Vagina (tissue), 2 donors: ENCODE measurements at regions not wholly inside any gene's neighbourhood (a gene's known extent, or its start where the extent isn't known, plus 50 kb on each side); places are given as distances from the start of the nearest gene placed in this dataset.

Experiments used
- DNase-seq, 2 donors: peaks; one replicate each; pipeline ENCODE4 v3.0.0-alpha.2; 2017; ENCODE audit errors: extremely low spot score in 2 of 2
- H3K27ac ChIP-seq: fragments of 200-600 bp; sonication (generic); one replicate; pipeline ENCODE4 v1.5.1; 2019
- H3K27me3 ChIP-seq: fragments of 200-600 bp; sonication (generic); one replicate; pipeline ENCODE4 v1.5.1; 2019
- H3K36me3 ChIP-seq, 2 donors: fragments of 200-600 bp; sonication (generic); one replicate each; pipeline ENCODE4 v1.5.1; 2017 to 2019
- H3K4me1 ChIP-seq: fragments of 200-600 bp; sonication (generic); one replicate; pipeline ENCODE4 v1.5.1; 2019
- H3K4me3 ChIP-seq, 2 donors: fragments of 200-600 bp; sonication (generic); 1 replicate in 1 of 2; 2 replicates in 1 of 2; pipeline ENCODE4 v1.5.1; 2016 to 2019
- H3K9me3 ChIP-seq: fragments of 200-600 bp; sonication (generic); one replicate; pipeline ENCODE4 v1.5.1; 2019
- POLR2A ChIP-seq, 2 donors: fragments of 450-650 bp; IDR thresholded peaks; one replicate each; pipeline ENCODE4 v1.6.1; 2017; ENCODE audit warnings: antibody characterized with exemption in 2 of 2, mild to moderate bottlenecking in 2 of 2, moderate library complexity in 2 of 2
- POLR2AphosphoS5 ChIP-seq, 2 donors: sonication (generic); formaldehyde crosslinking; IDR thresholded peaks; one replicate each; pipeline ENCODE4 v1.9.0; 2017; ENCODE audit warnings: antibody characterized with exemption in 2 of 2, mild to moderate bottlenecking in 2 of 2, low read depth in 1 of 2; ENCODE audit not compliant: insufficient read depth in 1 of 2
- intact Hi-C: fragments of 100-400 bp; cut with DNase I; formaldehyde crosslinking; loops from one replicate; pipeline ENCODE4 v1.15.1; 2023
- TF ChIP-seq, protein P1 (sequence below), 3 experiments: fragments of 450-650 bp in 2 of 3; fragments of 200-600 bp in 1 of 3; sonication (generic) in 1 of 3; IDR thresholded peaks; one replicate each; pipeline ENCODE4 v1.5.1; 2017 to 2019; ENCODE audit warnings: antibody characterized with exemption in 3 of 3, mild to moderate bottlenecking in 2 of 3, moderate library complexity in 2 of 3

DNA sequence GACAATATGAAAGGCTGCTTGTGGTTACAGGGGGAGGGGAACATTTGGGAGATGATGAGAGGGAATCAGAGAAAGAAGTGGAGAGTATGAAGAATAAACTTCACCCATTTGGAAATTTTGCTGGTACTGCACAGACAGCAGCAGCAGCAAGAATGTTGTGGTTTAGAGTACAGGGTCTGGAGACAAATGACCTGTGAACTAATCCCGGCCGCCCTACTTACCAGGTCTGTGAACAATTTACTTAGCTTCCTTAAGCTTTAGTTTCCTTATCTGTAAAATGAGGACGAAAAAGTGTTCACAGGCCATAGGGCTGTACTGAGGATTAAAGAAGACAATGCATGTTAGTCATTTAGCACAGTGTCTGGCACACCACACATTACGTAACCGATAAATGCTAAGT lies 685.4 kb upstream of the CELF4 start:
- H3K27me3 ChIP-seq = no peaks in the 10 kb centered on the region
- H3K36me3 ChIP-seq = no peaks in the 10 kb centered on the region
- no peak overlapping the region for H3K27ac ChIP-seq
- no peaks in the 10 kb centered on the region for H3K9me3 ChIP-seq
- no peak for DNase-seq
- H3K4me3 ChIP-seq = no peak overlapping the region
- intact Hi-C loops = no loop called here
- no peaks in the 10 kb centered on the region for H3K4me1 ChIP-seq
- TF ChIP-seq POLR2A (IDR thresholded peaks at IDR 0.05) = no peak
- TF ChIP-seq, protein P1, sequence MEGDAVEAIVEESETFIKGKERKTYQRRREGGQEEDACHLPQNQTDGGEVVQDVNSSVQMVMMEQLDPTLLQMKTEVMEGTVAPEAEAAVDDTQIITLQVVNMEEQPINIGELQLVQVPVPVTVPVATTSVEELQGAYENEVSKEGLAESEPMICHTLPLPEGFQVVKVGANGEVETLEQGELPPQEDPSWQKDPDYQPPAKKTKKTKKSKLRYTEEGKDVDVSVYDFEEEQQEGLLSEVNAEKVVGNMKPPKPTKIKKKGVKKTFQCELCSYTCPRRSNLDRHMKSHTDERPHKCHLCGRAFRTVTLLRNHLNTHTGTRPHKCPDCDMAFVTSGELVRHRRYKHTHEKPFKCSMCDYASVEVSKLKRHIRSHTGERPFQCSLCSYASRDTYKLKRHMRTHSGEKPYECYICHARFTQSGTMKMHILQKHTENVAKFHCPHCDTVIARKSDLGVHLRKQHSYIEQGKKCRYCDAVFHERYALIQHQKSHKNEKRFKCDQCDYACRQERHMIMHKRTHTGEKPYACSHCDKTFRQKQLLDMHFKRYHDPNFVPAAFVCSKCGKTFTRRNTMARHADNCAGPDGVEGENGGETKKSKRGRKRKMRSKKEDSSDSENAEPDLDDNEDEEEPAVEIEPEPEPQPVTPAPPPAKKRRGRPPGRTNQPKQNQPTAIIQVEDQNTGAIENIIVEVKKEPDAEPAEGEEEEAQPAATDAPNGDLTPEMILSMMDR (IDR thresholded peaks at IDR 0.05) = no peak
- no peak for TF ChIP-seq POLR2AphosphoS5 (IDR thresholded peaks at IDR 0.05; ENCODE audit: insufficient read depth in 1 of 2, low read depth in 1 of 2)

- Histone ChIP-seq H3K9me3 (no peaks in the 10 kb centered on the region), H3K4me3 (no peak overlapping the region), H3K27ac (no peak overlapping the region), H3K4me1 (no peaks in the 10 kb centered on the region), H3K36me3 (no peaks in the 10 kb centered on the region), H3K27me3 (no peaks in the 10 kb centered on the region)
- no peak for DNase-seq
- intact Hi-C loops = no loop called here
- TF ChIP-seq, protein P1 (IDR thresholded peaks at IDR 0.05) = no peak
- no peak for TF ChIP-seq POLR2AphosphoS5 (IDR thresholded peaks at IDR 0.05; ENCODE audit: insufficient read depth in 1 of 2, low read depth in 1 of 2)
- no peak for TF ChIP-seq POLR2A (IDR thresholded peaks at IDR 0.05)
Measured at GRCh38 chr18:38244480-38244879, 678.9 kb upstream of the CELF4 start.

DNA sequence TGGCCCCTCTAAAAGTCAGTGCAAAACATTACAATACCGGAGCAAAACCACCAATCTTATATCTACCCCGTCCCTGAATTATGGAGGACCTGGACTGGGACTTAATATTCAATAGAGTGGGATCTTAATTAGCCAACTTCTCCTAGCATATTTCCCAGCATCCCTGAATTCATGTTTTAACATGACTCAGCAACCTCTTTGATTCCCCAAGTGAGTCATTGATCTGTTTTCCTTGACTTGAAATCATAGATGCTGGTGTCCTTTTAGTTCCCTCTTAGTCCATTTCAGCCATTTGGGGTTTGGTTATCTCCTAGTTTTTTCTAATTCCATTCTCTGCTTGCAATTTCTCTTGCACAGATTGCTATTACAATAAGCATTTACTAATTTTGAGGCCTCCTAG lies 677.7 kb upstream of the CELF4 start:
- no peaks in the 10 kb centered on the region for H3K36me3 ChIP-seq
- H3K4me3 ChIP-seq = no peak overlapping the region
- no peak for DNase-seq
- no peak overlapping the region for H3K27ac ChIP-seq
- TF ChIP-seq, protein P1 (IDR thresholded peaks at IDR 0.05) = no peak
- no peak for TF ChIP-seq POLR2A (IDR thresholded peaks at IDR 0.05)
- no peak for TF ChIP-seq POLR2AphosphoS5 (IDR thresholded peaks at IDR 0.05; ENCODE audit: insufficient read depth in 1 of 2, low read depth in 1 of 2)
- no peaks in the 10 kb centered on the region for H3K4me1 ChIP-seq
- no peaks in the 10 kb centered on the region for H3K9me3 ChIP-seq
- intact Hi-C loops = no loop called here
- no peaks in the 10 kb centered on the region for H3K27me3 ChIP-seq

DNA sequence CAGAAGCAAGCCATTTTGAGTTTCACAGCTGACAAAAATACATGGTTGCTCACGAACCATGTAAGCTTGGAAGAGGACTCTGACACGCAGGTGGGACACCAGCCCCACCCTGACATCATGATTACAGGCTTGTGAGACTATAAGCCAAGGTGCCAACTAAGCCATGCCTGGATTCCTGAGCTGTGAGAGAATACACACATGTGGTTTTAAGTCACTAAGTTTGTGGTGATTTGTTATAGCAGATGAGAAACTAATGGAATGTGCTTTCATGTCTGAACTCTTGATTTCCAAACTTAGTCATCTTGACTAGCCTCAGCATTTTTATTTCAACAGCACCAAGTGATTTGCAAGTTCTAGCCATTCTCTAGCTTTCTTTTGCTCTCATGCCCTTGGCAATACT lies 676.1 kb upstream of the CELF4 start:
- TF ChIP-seq POLR2AphosphoS5 (IDR thresholded peaks at IDR 0.05; ENCODE audit: insufficient read depth in 1 of 2, low read depth in 1 of 2) (no peak), POLR2A (IDR thresholded peaks at IDR 0.05) (no peak)
- TF ChIP-seq, protein P1 (IDR thresholded peaks at IDR 0.05) = no peak
- no peak for DNase-seq
- Histone ChIP-seq H3K27ac (no peak overlapping the region), H3K36me3 (no peaks in the 10 kb centered on the region), H3K9me3 (no peaks in the 10 kb centered on the region), H3K4me3 (no peak overlapping the region), H3K4me1 (no peaks in the 10 kb centered on the region), H3K27me3 (no peaks in the 10 kb centered on the region)
- intact Hi-C loops = no loop called here

DNA sequence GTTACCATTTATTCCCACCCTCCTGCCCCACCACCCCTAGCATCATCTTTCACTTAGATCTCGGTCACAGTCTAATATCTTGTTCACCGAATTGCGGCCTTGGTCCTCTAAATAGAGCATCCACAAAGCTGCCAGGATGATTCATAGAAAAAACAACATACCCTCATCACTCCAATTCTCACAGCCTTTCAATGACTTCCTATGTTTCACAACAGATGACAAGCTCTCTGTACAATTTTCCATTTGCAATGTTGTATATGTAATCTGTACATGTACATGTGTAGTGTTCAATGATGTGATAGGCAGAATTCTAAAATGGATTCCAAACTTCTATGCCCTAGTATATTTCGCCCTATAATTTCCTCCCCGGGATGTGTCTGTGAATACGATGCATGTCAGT lies 675.6 kb upstream of the CELF4 start:
- no peaks in the 10 kb centered on the region for H3K27me3 ChIP-seq
- H3K36me3 ChIP-seq = no peaks in the 10 kb centered on the region
- no peak overlapping the region for H3K27ac ChIP-seq
- H3K4me3 ChIP-seq = no peak overlapping the region
- H3K9me3 ChIP-seq = no peaks in the 10 kb centered on the region
- intact Hi-C loops = no loop called here
- TF ChIP-seq, protein P1 (IDR thresholded peaks at IDR 0.05) = no peak
- TF ChIP-seq POLR2A (IDR thresholded peaks at IDR 0.05) (no peak), POLR2AphosphoS5 (IDR thresholded peaks at IDR 0.05; ENCODE audit: insufficient read depth in 1 of 2, low read depth in 1 of 2) (no peak)
- no peaks in the 10 kb centered on the region for H3K4me1 ChIP-seq
- DNase-seq = no peak
